ENCODE measurements at regions not wholly inside any gene's neighbourhood (a gene's known extent, or its start where the extent isn't known, plus 50 kb on each side); places are given as distances from the start of the nearest gene placed in this dataset.
"Not testable (repeated sequence)": the region's sequence is repeated elsewhere in the genome, so short reads cannot be mapped to it uniquely, and the experiment has no call there.

- Histone ChIP-seq H3K27me3 (ENCODE audit: control insufficient read depth in 1 of 2, insufficient read depth in 1 of 2, low read length in 2 of 2) (no peaks in the 10 kb centered on the region), H3K9me3 (ENCODE audit: control insufficient read depth, low read length) (peaks cover 5% of the 10 kb centered on the region), H2AFZ (ENCODE audit: low read depth, low read length) (no peak overlapping the region), H2BK15ac (ENCODE audit: low read depth, poor library complexity, severe bottlenecking) (no peak overlapping the region), H3K4me2 (ENCODE audit: low read length, poor library complexity, severe bottlenecking) (no peak overlapping the region), H3K79me1 (replicated peaks; ENCODE audit: low read length, poor library complexity, severe bottlenecking) (no peaks in the 10 kb centered on the region), H3K9ac (ENCODE audit: low read length) (no peak overlapping the region), H3K4me3 (ENCODE audit: insufficient read depth in 1 of 2, low read depth in 1 of 2, low read length in 2 of 2) (no peak overlapping the region), H4K91ac (ENCODE audit: low read length) (no peak overlapping the region), H2BK12ac (ENCODE audit: low read length in 2 of 2) (no peak overlapping the region), H3K36me3 (ENCODE audit: control insufficient read depth in 1 of 2, insufficient read depth in 2 of 2, low read depth in 1 of 2, low read length in 2 of 2) (no peaks in the 10 kb centered on the region), H2AK5ac (ENCODE audit: low read length, severe bottlenecking) (no peak overlapping the region), H3K14ac (ENCODE audit: low read length in 2 of 2) (no peak overlapping the region), H2BK120ac (ENCODE audit: low read depth, low read length) (no peak overlapping the region), H4K8ac (ENCODE audit: low read length) (no peak overlapping the region), H3K18ac (ENCODE audit: low read depth in 1 of 2, low read length in 2 of 2) (no peak overlapping the region), H2BK5ac (ENCODE audit: low read depth, low read length, poor library complexity, severe bottlenecking) (no peak overlapping the region), H3K4ac (ENCODE audit: low read depth in 1 of 2, low read length in 2 of 2) (no peak overlapping the region), H3K4me1 (ENCODE audit: control insufficient read depth, insufficient read depth, low read depth, low read length) (no peaks in the 10 kb centered on the region), H3K23ac (ENCODE audit: low read length in 2 of 2) (no peak overlapping the region), H3K27ac (ENCODE audit: low read length, poor library complexity, severe bottlenecking) (no peak overlapping the region)
- 86% methylated on average over 11 of the region's 11 CpGs for WGBS
- no peak for DNase-seq
Measured at GRCh38 chr6:84967965-84968364, 203.6 kb upstream of the TBX18 start.

GRCh38 chr6:84967389-84967788, 203.0 kb upstream of the TBX18 start:
- DNase-seq: peak; percentile 19
- H4K91ac ChIP-seq (ENCODE audit: low read length): no peak overlapping the region
- no peaks in the 10 kb centered on the region for H3K79me1 ChIP-seq (replicated peaks; ENCODE audit: low read length, poor library complexity, severe bottlenecking)
- H3K9ac ChIP-seq (ENCODE audit: low read length): no peak overlapping the region
- no peak overlapping the region for H3K4ac ChIP-seq (ENCODE audit: low read depth in 1 of 2, low read length in 2 of 2)
- no peak overlapping the region for H2AFZ ChIP-seq (ENCODE audit: low read depth, low read length)
- H3K27me3 ChIP-seq (ENCODE audit: control insufficient read depth in 1 of 2, insufficient read depth in 1 of 2, low read length in 2 of 2): no peaks in the 10 kb centered on the region
- H3K27ac ChIP-seq (ENCODE audit: low read length, poor library complexity, severe bottlenecking): no peak overlapping the region
- H2BK15ac ChIP-seq (ENCODE audit: low read depth, poor library complexity, severe bottlenecking): no peak overlapping the region
- H3K4me3 ChIP-seq (ENCODE audit: insufficient read depth in 1 of 2, low read depth in 1 of 2, low read length in 2 of 2): no peak overlapping the region
- 61% methylated on average over 7 of the region's 7 CpGs for whole genome bisulfite sequencing
- no peak overlapping the region for H4K8ac ChIP-seq (ENCODE audit: low read length)
- peaks cover 5% of the 10 kb centered on the region for H3K9me3 ChIP-seq (ENCODE audit: control insufficient read depth, low read length)
- no peaks in the 10 kb centered on the region for H3K36me3 ChIP-seq (ENCODE audit: control insufficient read depth in 1 of 2, insufficient read depth in 2 of 2, low read depth in 1 of 2, low read length in 2 of 2)
- H3K23ac ChIP-seq (ENCODE audit: low read length in 2 of 2): no peak overlapping the region
- H3K14ac ChIP-seq (ENCODE audit: low read length in 2 of 2): no peak overlapping the region
- H2BK12ac ChIP-seq (ENCODE audit: low read length in 2 of 2): no peak overlapping the region
- no peak overlapping the region for H2AK5ac ChIP-seq (ENCODE audit: low read length, severe bottlenecking)
- H2BK120ac ChIP-seq (ENCODE audit: low read depth, low read length): no peak overlapping the region
- no peak overlapping the region for H3K4me2 ChIP-seq (ENCODE audit: low read length, poor library complexity, severe bottlenecking)
- no peak overlapping the region for H2BK5ac ChIP-seq (ENCODE audit: low read depth, low read length, poor library complexity, severe bottlenecking)
- H3K4me1 ChIP-seq (ENCODE audit: control insufficient read depth, insufficient read depth, low read depth, low read length): no peaks in the 10 kb centered on the region
- H3K18ac ChIP-seq (ENCODE audit: low read depth in 1 of 2, low read length in 2 of 2): no peak overlapping the region

GRCh38 chr6:84953111-84953755, 188.8 kb upstream of the TBX18 start:
- H3K27ac ChIP-seq (ENCODE audit: low read length, poor library complexity, severe bottlenecking): no peak overlapping the region
- no peak overlapping the region for H3K9ac ChIP-seq (ENCODE audit: low read length)
- H3K4me2 ChIP-seq (ENCODE audit: low read length, poor library complexity, severe bottlenecking): no peak overlapping the region
- no peaks in the 10 kb centered on the region for H3K79me1 ChIP-seq (replicated peaks; ENCODE audit: low read length, poor library complexity, severe bottlenecking)
- no peak overlapping the region for H2BK5ac ChIP-seq (ENCODE audit: low read depth, low read length, poor library complexity, severe bottlenecking)
- H3K23ac ChIP-seq (ENCODE audit: low read length in 2 of 2): no peak overlapping the region
- no peak overlapping the region for H2AFZ ChIP-seq (ENCODE audit: low read depth, low read length)
- no peak overlapping the region for H2BK120ac ChIP-seq (ENCODE audit: low read depth, low read length)
- no peaks in the 10 kb centered on the region for H3K27me3 ChIP-seq (ENCODE audit: control insufficient read depth in 1 of 2, insufficient read depth in 1 of 2, low read length in 2 of 2)
- no peak overlapping the region for H2BK15ac ChIP-seq (ENCODE audit: low read depth, poor library complexity, severe bottlenecking)
- H2AK5ac ChIP-seq (ENCODE audit: low read length, severe bottlenecking): no peak overlapping the region
- DNase-seq: no peak
- H4K91ac ChIP-seq (ENCODE audit: low read length): no peak overlapping the region
- H3K14ac ChIP-seq (ENCODE audit: low read length in 2 of 2): no peak overlapping the region
- peaks cover 11% of the 10 kb centered on the region for H3K9me3 ChIP-seq (ENCODE audit: control insufficient read depth, low read length)
- 50% methylated on average over 1 of the region's 2 CpGs for WGBS
- no peak overlapping the region for H3K4me3 ChIP-seq (ENCODE audit: insufficient read depth in 1 of 2, low read depth in 1 of 2, low read length in 2 of 2)
- H4K8ac ChIP-seq (ENCODE audit: low read length): no peak overlapping the region
- H2BK12ac ChIP-seq (ENCODE audit: low read length in 2 of 2): no peak overlapping the region
- H3K18ac ChIP-seq (ENCODE audit: low read depth in 1 of 2, low read length in 2 of 2): no peak overlapping the region
- H3K4me1 ChIP-seq (ENCODE audit: control insufficient read depth, insufficient read depth, low read depth, low read length): no peaks in the 10 kb centered on the region
- no peak overlapping the region for H3K4ac ChIP-seq (ENCODE audit: low read depth in 1 of 2, low read length in 2 of 2)
- H3K36me3 ChIP-seq (ENCODE audit: control insufficient read depth in 1 of 2, insufficient read depth in 2 of 2, low read depth in 1 of 2, low read length in 2 of 2): no peaks in the 10 kb centered on the region

GRCh38 chr6:84944926-84945325, 180.5 kb upstream of the TBX18 start:
- WGBS: 67% methylated on average over 3 of the region's 7 CpGs
- not testable (repeated sequence) for H3K18ac ChIP-seq (ENCODE audit: low read depth in 1 of 2, low read length in 2 of 2)

More at GRCh38 chr6:84944926-84945325, 180.5 kb upstream of the TBX18 start:
- H2BK5ac ChIP-seq (ENCODE audit: low read depth, low read length, poor library complexity, severe bottlenecking); H4K91ac ChIP-seq (ENCODE audit: low read length); H3K4me1 ChIP-seq (ENCODE audit: control insufficient read depth, insufficient read depth, low read depth, low read length); H3K9ac ChIP-seq (ENCODE audit: low read length); H3K4ac ChIP-seq (ENCODE audit: low read depth in 1 of 2, low read length in 2 of 2); H4K8ac ChIP-seq (ENCODE audit: low read length); H3K23ac ChIP-seq (ENCODE audit: low read length in 2 of 2); DNase-seq; H3K14ac ChIP-seq (ENCODE audit: low read length in 2 of 2); H2AFZ ChIP-seq (ENCODE audit: low read depth, low read length); H3K27ac ChIP-seq (ENCODE audit: low read length, poor library complexity, severe bottlenecking); H3K27me3 ChIP-seq (ENCODE audit: control insufficient read depth in 1 of 2, insufficient read depth in 1 of 2, low read length in 2 of 2); H2BK120ac ChIP-seq (ENCODE audit: low read depth, low read length); H2BK12ac ChIP-seq (ENCODE audit: low read length in 2 of 2); H3K36me3 ChIP-seq (ENCODE audit: control insufficient read depth in 1 of 2, insufficient read depth in 2 of 2, low read depth in 1 of 2, low read length in 2 of 2); H3K4me2 ChIP-seq (ENCODE audit: low read length, poor library complexity, severe bottlenecking); H3K4me3 ChIP-seq (ENCODE audit: insufficient read depth in 1 of 2, low read depth in 1 of 2, low read length in 2 of 2); H2AK5ac ChIP-seq (ENCODE audit: low read length, severe bottlenecking); H2BK15ac ChIP-seq (ENCODE audit: low read depth, poor library complexity, severe bottlenecking); H3K79me1 ChIP-seq (replicated peaks; ENCODE audit: low read length, poor library complexity, severe bottlenecking): not testable (repeated sequence)
- H3K9me3 ChIP-seq (ENCODE audit: control insufficient read depth, low read length): peaks cover 22% of the 10 kb centered on the region

All from mesenchymal stem cell (in vitro differentiated cells and primary cell).